ENCODE measurements at regions not wholly inside any gene's neighbourhood (a gene's known extent, or its start where the extent isn't known, plus 50 kb on each side); places are given as distances from the start of the nearest gene placed in this dataset.

DNA sequence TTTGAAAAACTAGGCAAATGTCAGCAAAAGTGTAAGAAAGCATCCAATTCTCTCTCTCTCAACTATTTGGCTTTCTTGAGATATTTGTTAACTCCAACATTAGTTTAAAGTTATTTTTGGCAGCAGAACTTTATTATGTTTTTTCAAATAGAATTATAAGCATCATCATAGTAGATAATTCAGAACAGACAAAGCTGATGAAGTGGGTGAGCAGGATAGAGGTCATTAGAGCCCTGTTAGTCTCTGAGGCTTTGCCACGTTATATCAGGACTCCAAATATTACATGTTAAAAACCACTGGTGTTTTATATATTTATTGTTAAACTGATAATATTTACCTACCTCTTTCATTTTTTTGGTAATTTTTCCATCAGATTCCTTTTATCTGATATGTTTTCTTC lies 903.0 kb downstream of the FSTL5 start:
- H3K9me3 Mint-ChIP-seq, result peaks cover 21% of the 10 kb centered on the region
- DNase-seq, result no peak
- H3K4me3 Mint-ChIP-seq, result no peak overlapping the region
- no peaks in the 10 kb centered on the region for H3K4me1 Mint-ChIP-seq (ENCODE audit: low read depth)
- no peaks in the 10 kb centered on the region for H3K36me3 Mint-ChIP-seq (ENCODE audit: low read depth)
- intact Hi-C loops (cut with micrococcal nuclease), result no loop called here
- no peaks in the 10 kb centered on the region for H3K27me3 Mint-ChIP-seq (ENCODE audit: low read depth)
- CTCF ChIA-PET, result no interaction called here
- H3K27ac Mint-ChIP-seq, result no peak overlapping the region

DNA sequence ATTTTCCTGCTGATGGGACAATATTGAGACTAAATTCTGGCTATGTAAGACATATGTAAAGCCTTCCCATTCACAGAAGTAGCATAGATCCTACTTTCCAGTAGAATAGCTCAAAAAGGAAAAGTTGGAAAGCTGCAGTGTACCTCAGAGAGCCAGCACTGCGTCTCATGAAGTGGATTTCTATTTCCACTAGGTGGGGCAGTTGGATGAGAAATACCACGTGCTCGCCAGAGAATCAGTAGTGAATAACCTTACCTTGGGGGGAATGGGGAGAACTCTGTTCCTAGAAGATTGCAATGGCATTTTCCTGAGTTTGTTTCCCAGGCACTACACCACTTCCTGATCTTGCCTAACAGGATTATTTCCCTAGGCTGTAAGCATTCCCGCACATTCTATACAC lies 907.1 kb downstream of the FSTL5 start:
- no peaks in the 10 kb centered on the region for H3K27me3 Mint-ChIP-seq (ENCODE audit: low read depth)
- H3K9me3 Mint-ChIP-seq, result peaks cover 30% of the 10 kb centered on the region
- no peak overlapping the region for H3K27ac Mint-ChIP-seq
- CTCF ChIA-PET, result no interaction called here
- H3K36me3 Mint-ChIP-seq (ENCODE audit: low read depth), result no peaks in the 10 kb centered on the region
- no peak overlapping the region for H3K4me3 Mint-ChIP-seq
- no peak for DNase-seq
- H3K4me1 Mint-ChIP-seq (ENCODE audit: low read depth), result no peaks in the 10 kb centered on the region
- intact Hi-C loops (cut with micrococcal nuclease), result loop anchor here (10.0 kb wide), 1 partner anchor 908 kb away; the partner anchor contains the start of gene FSTL5

DNA sequence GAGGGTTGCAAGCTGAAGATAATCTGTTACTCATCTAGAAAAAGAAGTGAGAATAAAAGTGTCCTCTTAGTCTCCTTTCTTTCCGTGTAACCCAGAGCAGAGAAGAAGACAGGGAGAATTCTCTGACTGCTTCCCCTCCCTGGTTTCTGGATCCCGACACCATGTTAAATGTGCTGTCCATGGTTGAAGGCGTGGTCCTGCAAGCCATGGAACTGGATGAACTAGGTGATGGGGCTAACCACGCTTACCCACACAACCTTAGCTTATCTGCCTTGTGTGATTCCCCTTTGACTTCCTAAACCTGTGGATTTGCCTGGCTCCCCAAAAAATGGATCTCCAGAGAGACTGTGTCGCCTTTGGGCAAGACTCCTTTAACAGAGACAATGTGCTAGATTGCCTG lies 907.6 kb downstream of the FSTL5 start:
- Mint-ChIP-seq H3K36me3 (ENCODE audit: low read depth) (no peaks in the 10 kb centered on the region), H3K27me3 (ENCODE audit: low read depth) (no peaks in the 10 kb centered on the region), H3K9me3 (peaks cover 32% of the 10 kb centered on the region), H3K4me1 (ENCODE audit: low read depth) (no peaks in the 10 kb centered on the region), H3K27ac (no peak overlapping the region), H3K4me3 (no peak overlapping the region)
- peak; percentile 9 for DNase-seq
- CTCF ChIA-PET, result no interaction called here
- intact Hi-C loops (cut with micrococcal nuclease), result loop anchor here (10.0 kb wide), 1 partner anchor 909 kb away; the partner anchor contains the start of gene FSTL5

DNA sequence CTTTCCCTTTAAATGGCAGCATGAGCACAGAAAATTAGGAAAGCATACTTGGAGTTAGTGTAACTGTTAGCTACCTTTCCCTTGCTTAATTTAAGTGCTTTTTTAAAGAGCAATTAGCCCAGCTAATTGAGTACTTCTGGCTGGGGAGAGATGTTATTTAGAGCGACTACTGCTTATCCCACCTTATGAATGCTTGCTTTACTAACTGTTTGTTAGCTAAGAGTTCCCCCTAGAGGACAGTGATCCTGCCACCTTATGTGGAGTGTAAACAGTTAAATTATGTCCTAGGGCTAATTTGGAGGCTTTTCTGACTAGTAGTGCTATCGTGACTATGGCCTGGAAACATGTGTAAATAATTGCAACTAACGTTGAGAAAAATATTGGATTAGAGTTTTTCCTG lies 909.4 kb downstream of the FSTL5 start:
- intact Hi-C loops (cut with micrococcal nuclease), result loop anchor here (10.0 kb wide), 1 partner anchor 910 kb away; the partner anchor contains the start of gene FSTL5
- no peaks in the 10 kb centered on the region for H3K4me1 Mint-ChIP-seq (ENCODE audit: low read depth)
- no peaks in the 10 kb centered on the region for H3K27me3 Mint-ChIP-seq (ENCODE audit: low read depth)
- no peak overlapping the region for H3K27ac Mint-ChIP-seq
- no peak for DNase-seq
- peaks cover 26% of the 10 kb centered on the region for H3K9me3 Mint-ChIP-seq
- no peaks in the 10 kb centered on the region for H3K36me3 Mint-ChIP-seq (ENCODE audit: low read depth)
- CTCF ChIA-PET, result interaction anchor here (0.6 kb wide), 1 partner anchor 1744 kb away, joined by 3 read pairs; no protein-coding TSS in a partner anchor
- no peak overlapping the region for H3K4me3 Mint-ChIP-seq

DNA sequence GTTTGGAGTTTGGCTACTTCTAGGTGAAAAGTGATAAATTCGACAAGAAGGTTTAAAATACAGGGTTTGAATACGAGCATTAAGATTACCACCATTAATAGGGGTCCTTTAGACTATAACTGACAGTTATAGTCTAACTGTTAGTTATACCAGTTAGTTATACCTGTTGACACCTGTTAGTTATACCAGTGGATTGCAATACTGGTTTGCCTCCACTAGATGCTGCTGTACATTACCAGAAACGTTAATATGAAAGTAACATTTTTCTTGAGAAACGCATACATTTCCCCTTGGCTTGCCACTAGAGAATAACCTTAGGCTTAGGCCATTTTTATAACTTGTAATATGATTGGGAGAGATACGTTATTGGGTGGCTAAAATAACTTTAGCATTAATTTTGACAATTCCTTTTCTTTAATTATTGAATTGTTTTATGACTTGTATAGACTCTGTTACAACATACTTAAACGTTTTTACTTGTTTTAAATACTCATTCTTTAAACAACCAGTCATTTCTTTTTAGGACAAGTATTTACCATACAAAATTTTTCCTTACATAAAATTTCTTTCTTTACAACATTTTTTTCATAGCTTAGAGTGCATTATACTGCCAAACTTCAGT lies 911.2 kb downstream of the FSTL5 start:
- Mint-ChIP-seq H3K9me3 (peaks cover 25% of the 10 kb centered on the region), H3K27me3 (ENCODE audit: low read depth) (no peaks in the 10 kb centered on the region), H3K4me1 (ENCODE audit: low read depth) (no peaks in the 10 kb centered on the region), H3K27ac (no peak overlapping the region), H3K4me3 (no peak overlapping the region), H3K36me3 (ENCODE audit: low read depth) (no peaks in the 10 kb centered on the region)
- CTCF ChIA-PET, result interaction anchor here (0.9 kb wide), 1 partner anchor 19 kb away, joined by 3 read pairs; no protein-coding TSS in a partner anchor
- intact Hi-C loops (cut with micrococcal nuclease), result loop anchor here (10.0 kb wide), 1 partner anchor 912 kb away; the partner anchor contains the start of gene FSTL5
- peak; percentile 13 for DNase-seq

DNA sequence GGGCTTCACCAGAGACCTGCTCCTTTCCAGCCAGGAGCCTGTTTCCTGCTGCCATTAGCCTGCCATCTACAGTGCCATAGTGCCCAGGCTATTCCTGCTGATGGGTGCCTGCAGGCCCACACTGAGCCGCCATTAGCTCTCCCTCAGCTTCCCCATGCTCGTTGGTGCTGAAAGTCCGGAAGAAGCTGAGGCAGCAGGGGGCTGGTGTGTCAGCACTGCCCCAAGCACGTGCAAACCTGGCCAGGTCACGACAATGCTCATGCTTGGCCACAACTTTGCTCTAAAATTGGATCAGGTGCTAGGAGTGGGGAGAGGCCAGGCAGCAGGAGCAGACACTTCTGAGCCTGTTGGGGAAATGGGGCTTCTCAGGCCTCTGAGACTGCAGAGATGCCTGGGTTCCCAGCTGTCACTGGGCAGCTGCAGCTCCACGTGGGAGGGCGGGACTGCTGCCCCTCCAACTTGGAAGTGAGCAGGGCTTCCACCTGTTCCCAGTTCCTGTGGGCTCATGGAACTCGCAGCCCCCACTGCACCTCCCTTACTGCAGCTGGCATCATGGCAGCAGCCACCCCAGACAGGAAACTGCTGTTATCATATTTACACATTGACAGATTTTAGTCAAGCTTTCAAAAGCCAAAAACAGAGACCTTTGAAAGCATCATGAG lies 913.9 kb downstream of the FSTL5 start:
- Mint-ChIP-seq H3K27me3 (ENCODE audit: low read depth) (no peaks in the 10 kb centered on the region), H3K36me3 (ENCODE audit: low read depth) (no peaks in the 10 kb centered on the region), H3K9me3 (peaks cover 11% of the 10 kb centered on the region), H3K27ac (no peak overlapping the region), H3K4me1 (ENCODE audit: low read depth) (no peaks in the 10 kb centered on the region), H3K4me3 (no peak overlapping the region)
- no peak for DNase-seq
- intact Hi-C loops (cut with micrococcal nuclease), result loop anchor here (10.0 kb wide), 1 partner anchor 915 kb away; the partner anchor contains the start of gene FSTL5
- CTCF ChIA-PET, result no interaction called here

DNA sequence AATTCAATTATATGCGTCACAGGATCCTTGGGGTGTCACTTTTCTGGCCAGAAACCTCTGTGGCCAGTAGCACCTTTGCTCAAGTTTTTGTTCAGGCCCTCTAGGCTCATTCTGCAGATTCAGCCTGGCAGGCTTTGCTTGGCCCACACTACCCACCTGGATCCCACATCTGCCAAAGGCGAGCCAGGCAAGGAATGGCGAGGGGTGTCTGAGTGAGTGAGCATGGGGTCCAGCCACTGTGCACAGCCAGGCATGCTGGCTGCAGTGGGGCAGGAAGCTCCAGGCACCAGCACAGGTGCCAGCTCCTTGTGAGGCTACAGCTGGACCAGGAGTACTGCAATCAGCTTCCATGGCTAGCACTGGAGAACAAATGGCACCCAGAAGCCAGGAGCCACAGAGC lies 914.9 kb downstream of the FSTL5 start:
- DNase-seq, result no peak
- Mint-ChIP-seq H3K27ac (no peak overlapping the region), H3K27me3 (ENCODE audit: low read depth) (no peaks in the 10 kb centered on the region), H3K4me3 (no peak overlapping the region), H3K4me1 (ENCODE audit: low read depth) (no peaks in the 10 kb centered on the region), H3K9me3 (peaks cover 7% of the 10 kb centered on the region), H3K36me3 (ENCODE audit: low read depth) (no peaks in the 10 kb centered on the region)
- CTCF ChIA-PET, result no interaction called here
- intact Hi-C loops (cut with micrococcal nuclease), result no loop called here

DNA sequence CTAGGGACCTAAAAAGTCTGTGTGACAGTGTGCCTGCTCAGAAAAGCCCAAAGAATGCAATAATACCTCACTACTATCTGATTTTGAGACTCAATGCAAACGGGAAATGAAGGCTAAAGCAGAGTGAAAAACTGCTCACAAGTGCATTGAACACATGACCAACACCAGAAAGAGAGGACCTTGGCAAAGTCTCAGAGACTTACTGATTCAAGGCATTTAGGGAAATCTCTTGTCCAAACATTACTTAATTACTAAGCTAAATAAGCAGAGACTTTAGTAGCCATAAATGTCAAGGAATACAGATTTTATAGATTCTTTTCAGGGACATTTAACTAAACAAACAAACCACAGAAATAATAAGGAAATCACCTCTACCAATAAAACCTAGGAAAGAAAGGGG lies 916.0 kb downstream of the FSTL5 start:
- H3K27me3 Mint-ChIP-seq (ENCODE audit: low read depth), result no peaks in the 10 kb centered on the region
- H3K4me3 Mint-ChIP-seq, result no peak overlapping the region
- CTCF ChIA-PET, result no interaction called here
- no peaks in the 10 kb centered on the region for H3K4me1 Mint-ChIP-seq (ENCODE audit: low read depth)
- no peak for DNase-seq
- H3K9me3 Mint-ChIP-seq, result peaks cover 6% of the 10 kb centered on the region
- H3K27ac Mint-ChIP-seq, result no peak overlapping the region
- intact Hi-C loops (cut with micrococcal nuclease), result no loop called here
- H3K36me3 Mint-ChIP-seq (ENCODE audit: low read depth), result no peaks in the 10 kb centered on the region

DNA sequence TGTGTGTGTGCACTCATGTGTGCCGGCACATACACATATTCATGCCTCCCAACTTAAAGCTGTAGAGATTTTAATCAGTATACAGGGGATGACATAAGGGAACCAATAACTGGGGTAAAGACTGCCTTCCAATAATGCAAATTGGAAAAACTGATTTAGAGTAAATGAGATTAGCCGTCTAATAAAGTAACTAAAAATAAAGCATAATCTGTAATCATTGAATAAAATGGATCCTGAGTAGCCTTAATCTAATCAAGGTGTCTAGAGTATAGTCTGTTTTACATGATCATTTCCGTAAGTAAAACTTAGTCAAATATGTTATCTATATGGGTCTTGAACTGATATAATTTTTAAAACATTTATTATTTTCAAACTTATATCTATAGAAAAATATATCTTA lies 925.8 kb downstream of the FSTL5 start:
- no peaks in the 10 kb centered on the region for H3K4me1 Mint-ChIP-seq (ENCODE audit: low read depth)
- intact Hi-C loops (cut with micrococcal nuclease), result no loop called here

DNA sequence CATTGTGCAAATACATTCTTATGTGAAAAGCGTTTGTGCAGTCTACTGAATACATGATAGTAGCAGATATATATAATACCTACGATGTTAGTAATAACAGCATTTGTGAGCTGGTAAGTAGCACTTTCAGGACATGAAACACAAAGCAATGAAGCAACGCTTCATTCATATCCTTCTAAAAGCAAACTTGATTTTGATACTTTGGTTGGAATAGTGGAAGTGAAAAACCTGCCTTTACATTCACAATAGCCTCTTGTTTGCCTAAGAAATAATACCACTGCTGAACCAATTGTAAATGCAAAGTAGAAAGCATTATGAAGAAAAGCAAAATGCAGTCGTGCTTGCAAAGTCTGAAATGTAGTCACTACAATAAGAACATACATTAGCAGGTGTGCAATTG lies 926.3 kb downstream of the FSTL5 start:
- CTCF ChIA-PET, result no interaction called here
- peaks cover 7% of the 10 kb centered on the region for H3K9me3 Mint-ChIP-seq
- H3K36me3 Mint-ChIP-seq (ENCODE audit: low read depth), result no peaks in the 10 kb centered on the region
- no peak for DNase-seq
- no peaks in the 10 kb centered on the region for H3K4me1 Mint-ChIP-seq (ENCODE audit: low read depth)
- no peaks in the 10 kb centered on the region for H3K27me3 Mint-ChIP-seq (ENCODE audit: low read depth)
- intact Hi-C loops (cut with micrococcal nuclease), result no loop called here
- H3K27ac Mint-ChIP-seq, result no peak overlapping the region
- no peak overlapping the region for H3K4me3 Mint-ChIP-seq

More for the DNA sequence above, 925.8 kb downstream of the FSTL5 start:
- Mint-ChIP-seq H3K27me3 (ENCODE audit: low read depth) (no peaks in the 10 kb centered on the region), H3K27ac (no peak overlapping the region), H3K9me3 (peaks cover 7% of the 10 kb centered on the region), H3K36me3 (ENCODE audit: low read depth) (no peaks in the 10 kb centered on the region), H3K4me3 (no peak overlapping the region)
- CTCF ChIA-PET, result no interaction called here
- DNase-seq, result no peak

DNA sequence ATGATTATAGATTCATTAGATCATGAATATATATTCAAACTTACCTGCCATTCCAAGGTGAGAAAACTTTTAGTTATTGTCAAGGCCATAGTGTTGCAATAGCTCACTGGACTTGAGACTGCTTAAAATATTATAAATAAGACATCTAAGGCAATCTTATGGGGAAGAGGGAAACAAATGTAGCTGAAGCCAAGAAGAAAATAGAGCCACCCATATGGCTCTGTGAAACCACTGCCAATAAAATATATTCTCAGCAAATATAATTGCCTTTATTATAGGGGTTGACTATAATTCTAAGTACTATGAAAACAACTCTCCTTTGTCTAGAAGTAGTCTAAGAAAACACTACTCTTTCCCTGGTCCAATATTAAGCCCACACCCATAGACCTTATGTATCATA lies 938.5 kb downstream of the FSTL5 start:
- Mint-ChIP-seq H3K9me3 (peaks cover 21% of the 10 kb centered on the region), H3K36me3 (ENCODE audit: low read depth) (no peaks in the 10 kb centered on the region), H3K4me1 (ENCODE audit: low read depth) (no peaks in the 10 kb centered on the region), H3K27ac (no peak overlapping the region), H3K4me3 (no peak overlapping the region), H3K27me3 (ENCODE audit: low read depth) (no peaks in the 10 kb centered on the region)
- intact Hi-C loops (cut with micrococcal nuclease), result no loop called here
- CTCF ChIA-PET, result no interaction called here
- DNase-seq, result no peak

DNA sequence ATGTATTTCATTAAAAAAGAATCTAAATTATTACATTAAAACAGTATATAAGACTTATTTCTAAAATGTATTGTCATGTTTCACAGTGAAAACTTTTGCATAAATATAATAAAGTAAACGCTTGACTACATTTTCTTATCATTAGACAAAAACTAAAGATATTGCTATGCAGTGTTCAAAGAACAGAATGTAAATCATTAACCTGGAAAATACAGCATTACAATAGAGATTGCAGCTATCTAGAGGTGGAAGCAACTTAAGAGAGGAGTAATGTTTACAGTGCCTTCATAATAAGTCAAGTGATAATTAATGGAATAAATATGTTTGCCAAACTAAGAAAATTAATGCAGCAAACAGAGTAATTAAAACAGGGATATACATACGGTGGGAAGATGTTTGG lies 940.9 kb downstream of the FSTL5 start:
- CTCF ChIA-PET, result no interaction called here
- Mint-ChIP-seq H3K4me3 (no peak overlapping the region), H3K27ac (no peak overlapping the region)

DNA sequence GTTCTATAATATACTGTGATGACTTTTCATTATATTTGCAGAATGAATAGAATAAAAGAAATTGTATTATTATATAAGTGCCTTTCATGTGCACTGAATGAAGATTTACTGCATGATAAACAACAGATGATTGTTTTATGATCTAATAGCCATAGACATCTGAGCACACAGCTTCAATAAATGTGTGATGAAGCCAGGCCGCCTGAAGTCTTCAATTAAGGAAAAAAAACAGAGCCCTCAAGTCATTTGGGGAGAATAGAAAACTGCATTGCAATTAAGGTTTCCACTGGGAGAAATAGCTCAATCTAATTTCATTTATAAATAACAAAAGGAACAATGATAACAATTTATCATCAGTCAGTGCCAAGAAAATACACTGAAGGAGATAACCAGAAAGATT lies 955.2 kb downstream of the FSTL5 start:
- Mint-ChIP-seq H3K27me3 (ENCODE audit: low read depth) (no peaks in the 10 kb centered on the region), H3K36me3 (ENCODE audit: low read depth) (no peaks in the 10 kb centered on the region), H3K9me3 (peaks cover 11% of the 10 kb centered on the region), H3K4me1 (ENCODE audit: low read depth) (no peaks in the 10 kb centered on the region), H3K4me3 (no peak overlapping the region), H3K27ac (no peak overlapping the region)
- CTCF ChIA-PET, result no interaction called here
- DNase-seq, result no peak
- intact Hi-C loops (cut with micrococcal nuclease), result no loop called here

More for the DNA sequence above, 940.9 kb downstream of the FSTL5 start:
- no peak for DNase-seq
- Mint-ChIP-seq H3K4me1 (ENCODE audit: low read depth) (no peaks in the 10 kb centered on the region), H3K27me3 (ENCODE audit: low read depth) (no peaks in the 10 kb centered on the region), H3K9me3 (peaks cover 16% of the 10 kb centered on the region), H3K36me3 (ENCODE audit: low read depth) (no peaks in the 10 kb centered on the region)
- intact Hi-C loops (cut with micrococcal nuclease), result no loop called here
